Right cardiac atrium (tissue), 5 donors: ENCODE measurements at regions not wholly inside any gene's neighbourhood (a gene's known extent, or its start where the extent isn't known, plus 50 kb on each side); places are given as distances from the start of the nearest gene placed in this dataset.
"Not testable (repeated sequence)": the region's sequence is repeated elsewhere in the genome, so short reads cannot be mapped to it uniquely, and the experiment has no call there.

Experiments used
- ATAC-seq, 2 donors: fragments of 200-7000 bp; cut with Tn5 transposase; one replicate each; pipeline versions ENCODE4 v1.8.0 to v1.9.1; 2020; ENCODE audit warnings: moderate library complexity in 2 of 2, mild to moderate bottlenecking in 1 of 2
- DNase-seq, 3 donors: peaks; one replicate each; pipeline ENCODE4 v3.0.0-alpha.2; 2020
- H3K27ac ChIP-seq: one replicate; pipeline ENCODE4 v1.5.1; 2013; ENCODE audit warnings: mild to moderate bottlenecking, low read length, control low read depth, moderate library complexity
- H3K27me3 ChIP-seq: one replicate; pipeline ENCODE4 v1.6.1; 2013; ENCODE audit not compliant: control insufficient read depth, insufficient read depth
- H3K4me1 ChIP-seq: one replicate; pipeline ENCODE4 v1.6.1; 2013; ENCODE audit warnings: low read length; ENCODE audit not compliant: control insufficient read depth, insufficient read depth
- H3K4me3 ChIP-seq: one replicate; pipeline ENCODE4 v1.5.1; 2013; ENCODE audit warnings: low read length, control low read depth
- H3K9me3 ChIP-seq: one replicate; pipeline ENCODE4 v1.6.1; 2013; ENCODE audit warnings: low read length; ENCODE audit not compliant: control insufficient read depth
- WGBS: extraction: QIAGEN DNeasy Blood & Tissue Kit; methylation state at CpG from one replicate; pipeline ENCODE4 v1.1.7; 2013; 5-methylcytosine and 5-hydroxymethylcytosine counted together
- intact Hi-C, 4 donors: fragments of 100-400 bp; cut with DNase I; formaldehyde crosslinking; loops; one replicate each; pipeline versions ENCODE4 v1.11.0 to v1.14.0; 2022 to 2023
- donor health status: healthy with polysubstance abuse.
- donor health status: DM: no; HTN: yes; CAD: no.
- donor health status: DM: no; HTN: no; CAD: no.
- donor health status: DM: no; HTN: yes; CAD: no; lungs with severe emphysema.
- donor health status: DM: yes; HTN: yes; CAD: no.

DNA sequence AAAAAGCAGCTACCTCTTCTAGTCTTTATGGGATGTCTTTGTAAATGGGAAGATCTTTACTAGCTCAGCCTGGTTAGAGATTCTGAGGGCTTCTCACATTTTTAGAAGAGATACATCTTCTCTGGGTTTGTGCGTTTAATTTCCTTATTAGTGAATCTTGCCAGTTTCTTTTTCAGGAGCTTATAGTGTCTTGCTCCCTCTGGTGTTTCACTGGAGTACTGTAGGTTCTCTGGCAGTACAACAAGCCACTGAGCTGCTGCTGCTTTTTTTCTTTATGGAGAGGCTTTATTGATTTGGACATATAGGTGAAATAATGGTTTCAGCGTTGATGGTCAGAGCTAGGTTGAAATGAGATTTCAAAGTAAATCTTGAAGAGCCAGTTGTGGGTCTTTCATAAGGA, 82.9 kb downstream of the LAS1L start:
- no peaks in the 10 kb centered on the region for H3K27me3 ChIP-seq
- H3K4me3 ChIP-seq, result no peak overlapping the region
- DNase-seq (no peak), ATAC-seq (no peak)
- no peak overlapping the region for H3K27ac ChIP-seq
- intact Hi-C loops, result no loop called here
- no peaks in the 10 kb centered on the region for H3K9me3 ChIP-seq
- no peaks in the 10 kb centered on the region for H3K4me1 ChIP-seq
- 35% methylated on average over 2 of the region's 2 CpGs for WGBS

DNA sequence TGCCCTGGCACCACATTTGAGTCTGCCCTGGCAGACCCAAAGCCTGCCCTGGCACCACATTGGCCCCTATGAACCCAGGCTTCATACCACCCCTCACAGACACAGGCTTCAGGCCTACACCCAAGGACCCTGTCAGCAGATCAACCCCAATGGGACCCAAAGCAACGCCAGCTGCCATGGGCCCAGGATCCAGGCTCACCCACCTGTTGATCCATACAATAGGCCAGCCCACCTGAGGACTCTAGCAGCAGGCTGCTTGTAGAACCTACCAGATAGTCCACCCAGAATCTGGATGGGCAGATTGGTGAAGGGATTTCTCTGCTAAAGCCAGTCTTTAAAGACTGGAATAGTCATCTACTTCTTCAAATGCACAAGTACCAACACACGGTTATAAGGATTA, 114.4 kb downstream of the LAS1L start:
- H3K9me3 ChIP-seq, result no peaks in the 10 kb centered on the region
- no peak overlapping the region for H3K27ac ChIP-seq
- WGBS, result 95% methylated on average over 2 of the region's 2 CpGs
- ATAC-seq, result no peak
- intact Hi-C loops, result no loop called here
- no peak for DNase-seq
- no peaks in the 10 kb centered on the region for H3K4me1 ChIP-seq
- no peaks in the 10 kb centered on the region for H3K27me3 ChIP-seq
- H3K4me3 ChIP-seq, result no peak overlapping the region

DNA sequence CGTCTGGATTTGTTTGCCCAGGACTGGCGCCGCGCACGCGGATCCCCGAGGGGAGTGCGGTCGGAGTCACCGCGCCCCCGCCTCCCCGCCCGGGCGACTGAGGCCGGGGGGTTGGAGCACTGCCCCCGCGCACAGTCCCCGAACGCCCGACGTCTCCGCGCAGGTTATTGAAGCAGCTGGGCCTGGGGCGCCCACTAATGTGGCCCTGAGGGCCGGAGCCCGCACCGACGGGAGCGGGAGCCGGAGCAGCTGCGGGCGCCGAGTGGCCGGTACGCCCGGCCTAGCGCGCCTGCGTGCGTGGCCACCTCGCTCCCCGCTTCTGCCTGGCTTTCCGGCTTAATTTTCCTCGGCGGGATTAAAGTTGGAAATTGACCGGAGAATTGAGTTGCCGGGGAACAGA, 126.9 kb downstream of the LAS1L start:
- H3K9me3 ChIP-seq, H3K27me3 ChIP-seq, H3K4me1 ChIP-seq, ATAC-seq, DNase-seq, intact Hi-C loops, H3K27ac ChIP-seq: not testable (repeated sequence)
- WGBS, result 4% methylated on average over 48 of the region's 48 CpGs
- H3K4me3 ChIP-seq, result peak overlapping the region; percentile 9

DNA sequence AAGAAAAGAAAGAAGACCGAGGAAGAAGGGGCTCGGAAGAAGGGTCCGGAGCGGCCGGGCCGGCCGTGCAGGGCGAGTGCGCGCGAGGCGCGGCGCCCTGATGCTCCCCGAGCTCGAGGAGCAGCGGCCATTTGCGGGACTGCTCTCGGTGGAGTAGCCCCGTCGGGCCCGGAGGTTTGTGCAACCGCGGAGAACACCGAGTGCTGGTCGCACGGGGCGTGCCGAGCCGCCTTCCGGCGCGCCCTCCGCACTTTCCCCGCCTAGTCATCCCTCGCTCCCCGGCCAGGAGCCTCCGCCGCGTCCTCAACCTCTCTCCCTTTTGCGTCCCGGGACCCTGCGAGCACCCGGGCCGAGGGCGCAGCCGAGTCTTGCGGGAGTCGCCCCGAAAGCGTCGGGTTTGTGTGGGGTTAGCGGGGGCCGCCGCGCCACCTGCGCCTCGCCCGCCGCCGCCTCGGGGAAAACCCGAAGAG, 127.4 kb downstream of the LAS1L start:
- WGBS, result 2% methylated on average over 48 of the region's 63 CpGs
- ATAC-seq (peak in 1 of 2 donors; percentile 64), DNase-seq (peak in 1 of 3 donors; percentile 32)
- Histone ChIP-seq H3K4me1 (no peaks in the 10 kb centered on the region), H3K9me3 (no peaks in the 10 kb centered on the region), H3K4me3 (peak overlapping the region; percentile 9), H3K27me3 (no peaks in the 10 kb centered on the region), H3K27ac (no peak overlapping the region)
- intact Hi-C loops, result no loop called here

DNA sequence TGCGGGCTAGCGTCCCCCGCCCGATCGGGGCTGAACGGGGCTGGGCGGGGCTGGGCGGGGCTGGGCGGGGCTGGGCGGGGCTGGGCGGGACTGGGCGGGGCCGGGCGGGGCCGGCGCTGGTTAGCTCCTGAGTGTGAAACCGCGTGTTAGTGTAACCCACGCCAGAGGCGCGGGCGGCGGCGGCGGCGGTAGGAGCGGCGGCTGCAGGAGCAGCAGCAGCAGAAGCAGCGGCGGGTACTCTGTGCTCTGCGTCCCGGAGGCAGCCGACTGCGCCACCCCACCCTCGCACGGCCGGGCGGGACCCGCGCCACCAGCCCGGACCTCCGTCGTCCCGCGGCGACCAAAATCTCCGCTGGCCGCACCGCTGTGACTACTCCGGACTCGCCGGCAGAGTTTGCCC, 128.1 kb downstream of the LAS1L start:
- no peak overlapping the region for H3K27ac ChIP-seq
- no peaks in the 10 kb centered on the region for H3K4me1 ChIP-seq
- DNase-seq, result peak in 2 of 3 donors; percentile 46 to 50
- WGBS, result 1% methylated on average over 50 of the region's 52 CpGs
- no peaks in the 10 kb centered on the region for H3K27me3 ChIP-seq
- ATAC-seq, result peak in 1 of 2 donors; percentile 44
- peak overlapping the region; percentile 9 for H3K4me3 ChIP-seq
- H3K9me3 ChIP-seq, result no peaks in the 10 kb centered on the region
- intact Hi-C loops, result no loop called here

DNA sequence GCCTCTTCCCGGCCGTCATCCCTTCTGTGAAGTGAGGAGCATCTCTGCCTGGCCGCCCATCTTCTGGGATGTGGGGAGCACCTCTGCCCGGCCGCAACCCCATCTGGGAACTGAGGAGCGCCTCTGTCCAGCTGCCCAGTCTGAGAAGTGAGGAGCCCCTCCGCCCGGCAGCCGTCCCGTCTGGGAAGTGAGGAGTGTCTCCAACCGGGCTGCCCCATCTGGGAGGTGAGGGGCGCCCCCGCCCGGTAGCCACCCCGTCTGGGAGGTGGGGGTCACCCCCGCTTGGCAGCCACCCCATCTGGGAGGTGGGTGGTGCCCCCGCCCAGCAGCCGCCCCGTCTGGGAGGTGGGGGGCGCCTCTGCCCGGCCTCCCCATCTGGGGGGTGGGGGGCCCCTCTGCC, 142.3 kb downstream of the LAS1L start:
- intact Hi-C loops, result no loop called here
- no peak for ATAC-seq

DNA sequence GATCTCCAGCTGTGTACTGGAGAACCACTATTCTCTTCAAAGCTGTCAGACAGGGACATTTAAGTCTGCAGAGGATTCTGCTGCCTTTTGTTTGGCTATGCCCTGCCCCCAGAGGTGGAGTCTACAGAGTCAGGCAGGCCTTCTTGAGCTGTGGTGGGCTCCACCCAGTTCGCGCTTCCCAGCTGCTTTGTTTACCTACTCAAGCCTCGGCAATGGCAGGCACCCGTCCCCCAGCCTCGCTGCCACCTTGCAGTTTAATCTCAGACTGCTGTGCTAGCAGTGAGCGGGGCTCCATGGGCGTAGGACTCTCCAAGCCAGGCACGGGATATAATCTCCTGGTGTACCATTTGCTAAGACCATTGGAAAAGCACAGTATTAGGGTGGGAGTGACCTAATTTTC, 145.5 kb downstream of the LAS1L start:
- 94% methylated on average over 8 of the region's 8 CpGs for WGBS
- ATAC-seq, H3K27me3 ChIP-seq, H3K9me3 ChIP-seq, H3K27ac ChIP-seq, intact Hi-C loops, H3K4me1 ChIP-seq, DNase-seq, H3K4me3 ChIP-seq: not testable (repeated sequence)

More for the DNA sequence above, 142.3 kb downstream of the LAS1L start:
- Histone ChIP-seq H3K4me1 (no peaks in the 10 kb centered on the region), H3K27ac (no peak overlapping the region), H3K4me3 (no peak overlapping the region), H3K9me3 (no peaks in the 10 kb centered on the region), H3K27me3 (no peaks in the 10 kb centered on the region)
- 92% methylated on average over 21 of the region's 21 CpGs for WGBS
- peak in 1 of 3 donors; percentile 54 for DNase-seq
